Ascending aorta (tissue), 2 donors: ENCODE measurements at regions not wholly inside any gene's neighbourhood (a gene's known extent, or its start where the extent isn't known, plus 50 kb on each side); places are given as distances from the start of the nearest gene placed in this dataset.

Experiments used
- DNase-seq, 2 donors: peaks; one replicate each; pipeline ENCODE4 v3.0.0-alpha.2; 2019; ENCODE audit warnings: low spot score in 2 of 2
- H3K27ac ChIP-seq, 2 donors: fragments of 200-600 bp; sonication (generic); one replicate each; pipeline ENCODE4 v1.5.1; 2016 to 2017; ENCODE audit warnings: mild to moderate bottlenecking in 1 of 2
- H3K27me3 ChIP-seq: fragments of 200-600 bp; sonication (generic); one replicate; pipeline ENCODE4 v1.5.1; 2017
- H3K36me3 ChIP-seq, 2 donors: fragments of 200-600 bp; sonication (generic); one replicate each; pipeline ENCODE4 v1.5.1; 2016
- H3K4me1 ChIP-seq, 2 donors: fragments of 200-600 bp; sonication (generic); one replicate each; pipeline ENCODE4 v1.5.1; 2016 to 2017; ENCODE audit warnings: mild to moderate bottlenecking in 1 of 2
- H3K4me3 ChIP-seq, 2 donors: fragments of 200-600 bp; sonication (generic); one replicate each; pipeline ENCODE4 v1.5.1; 2016 to 2017; ENCODE audit warnings: mild to moderate bottlenecking in 1 of 2
- H3K9me3 ChIP-seq, 2 donors: fragments of 200-600 bp; sonication (generic); one replicate each; pipeline ENCODE4 v1.5.1; 2016
- CTCF ChIP-seq, 3 experiments: fragments of 200-600 bp in 2 of 3; fragments of 450-650 bp in 1 of 3; sonication (generic) in 2 of 3; IDR thresholded peaks; one replicate each; pipeline ENCODE4 v1.5.1; 2016 to 2019; ENCODE audit warnings: antibody characterized with exemption in 3 of 3, mild to moderate bottlenecking in 1 of 3, moderate library complexity in 1 of 3
- intact Hi-C: fragments of 100-400 bp; cut with DNase I; formaldehyde crosslinking; loops from one replicate; pipeline ENCODE4 v1.15.1; 2023

DNA sequence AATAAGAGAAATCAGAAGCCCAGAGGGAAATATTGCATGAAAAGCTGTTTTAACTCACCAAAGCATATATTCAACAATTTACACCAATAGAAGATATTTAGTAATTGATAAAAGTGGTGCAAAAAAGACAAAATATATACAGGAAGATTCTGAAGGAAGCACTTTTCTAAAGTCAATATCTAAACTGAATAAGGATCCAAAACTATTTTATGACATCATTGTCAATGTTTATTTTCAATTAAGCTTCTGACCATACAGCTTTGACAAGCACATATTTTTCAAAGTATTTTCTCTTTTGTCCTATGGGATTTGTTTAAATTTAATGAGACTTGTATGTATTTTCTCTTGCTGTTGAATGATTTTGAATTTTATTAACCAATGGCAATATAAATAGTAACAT lies 1716.1 kb downstream of the OLFM4 start:
- TF ChIP-seq CTCF (IDR thresholded peaks at IDR 0.05), result no peak
- no peaks in the 10 kb centered on the region for H3K36me3 ChIP-seq

GRCh38 chr13:54750521-54750920 lies 1721.9 kb downstream of the OLFM4 start:
- H3K4me1 ChIP-seq, result no peaks in the 10 kb centered on the region
- no peak overlapping the region for H3K4me3 ChIP-seq
- no peak overlapping the region for H3K27ac ChIP-seq
- TF ChIP-seq CTCF (IDR thresholded peaks at IDR 0.05), result no peak
- no peak for DNase-seq
- H3K36me3 ChIP-seq, result no peaks in the 10 kb centered on the region
- no peaks in the 10 kb centered on the region for H3K27me3 ChIP-seq
- no peaks in the 10 kb centered on the region for H3K9me3 ChIP-seq
- intact Hi-C loops, result no loop called here

More for the DNA sequence above, 1716.1 kb downstream of the OLFM4 start:
- no peak for DNase-seq
- Histone ChIP-seq H3K9me3 (no peaks in the 10 kb centered on the region), H3K4me1 (no peaks in the 10 kb centered on the region), H3K27me3 (no peaks in the 10 kb centered on the region), H3K27ac (no peak overlapping the region), H3K4me3 (no peak overlapping the region)
- intact Hi-C loops, result no loop called here

DNA sequence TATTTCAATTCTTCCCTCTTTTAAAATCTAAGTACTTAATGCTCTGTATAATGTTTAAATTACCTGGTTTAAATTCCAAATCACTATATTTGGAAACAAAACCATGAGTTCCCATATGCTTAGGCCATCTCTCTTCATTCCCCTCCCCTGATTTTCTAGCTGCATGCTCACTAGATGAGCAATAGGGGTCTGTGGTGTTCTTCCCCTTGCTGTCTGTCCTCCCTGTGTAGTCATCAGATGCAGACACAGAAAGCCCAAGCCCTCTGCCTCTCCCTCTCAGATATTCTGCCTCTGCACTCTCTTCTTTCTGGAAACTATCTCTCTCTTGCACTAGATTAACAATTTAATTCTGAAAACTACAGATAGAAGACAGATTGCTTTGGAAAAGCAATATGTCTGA lies 1730.2 kb downstream of the OLFM4 start:
- Histone ChIP-seq H3K4me3 (no peak overlapping the region), H3K27ac (no peak overlapping the region), H3K4me1 (no peaks in the 10 kb centered on the region), H3K9me3 (no peaks in the 10 kb centered on the region), H3K36me3 (no peaks in the 10 kb centered on the region), H3K27me3 (no peaks in the 10 kb centered on the region)
- intact Hi-C loops, result no loop called here
- no peak for DNase-seq
- TF ChIP-seq CTCF (IDR thresholded peaks at IDR 0.05), result no peak

- no peak for DNase-seq
- Histone ChIP-seq H3K4me3 (no peak overlapping the region), H3K9me3 (no peaks in the 10 kb centered on the region), H3K36me3 (no peaks in the 10 kb centered on the region), H3K27ac (no peak overlapping the region), H3K4me1 (no peaks in the 10 kb centered on the region), H3K27me3 (no peaks in the 10 kb centered on the region)
- TF ChIP-seq CTCF (IDR thresholded peaks at IDR 0.05), result no peak
- intact Hi-C loops, result no loop called here
Observed at GRCh38 chr13:54768214-54768613, 1739.6 kb downstream of the OLFM4 start.

DNA sequence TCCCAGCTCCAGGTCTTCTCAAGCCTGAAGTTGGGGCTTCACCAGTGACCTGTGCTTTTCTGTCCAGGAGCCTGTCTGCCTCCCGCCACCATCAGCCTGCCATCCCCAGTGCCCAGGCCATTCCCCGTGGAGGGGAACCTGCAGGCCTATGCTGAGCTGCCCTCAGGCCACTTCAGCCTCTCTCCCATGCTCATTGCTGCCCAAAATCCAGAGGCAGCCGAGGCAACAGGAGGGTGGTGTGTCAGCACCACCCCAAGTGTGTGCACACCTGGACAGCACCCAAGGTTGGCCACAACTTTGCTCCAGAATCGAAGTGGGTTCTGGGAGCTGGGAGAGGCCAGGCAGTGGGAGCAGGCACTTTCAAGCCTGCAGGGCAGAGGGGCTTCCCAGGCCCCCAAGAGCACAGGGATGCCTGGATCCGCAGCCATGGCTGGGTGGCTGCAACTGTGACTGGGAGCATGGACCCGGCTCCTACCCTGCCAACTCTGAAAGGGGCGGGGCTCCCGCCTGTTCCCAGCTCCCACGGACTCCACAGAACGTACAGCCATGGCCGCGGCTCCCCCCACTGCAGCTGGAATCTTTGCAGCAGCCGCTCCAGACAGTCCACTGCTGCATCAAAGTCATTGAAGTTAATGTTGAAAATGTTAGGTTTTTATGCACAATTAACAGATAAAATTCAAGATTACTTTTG lies 1747.0 kb downstream of the OLFM4 start:
- intact Hi-C loops, result no loop called here
- no peak for DNase-seq
- Histone ChIP-seq H3K4me3 (no peak overlapping the region), H3K9me3 (no peaks in the 10 kb centered on the region), H3K36me3 (no peaks in the 10 kb centered on the region), H3K27ac (no peak overlapping the region), H3K27me3 (no peaks in the 10 kb centered on the region), H3K4me1 (no peaks in the 10 kb centered on the region)
- TF ChIP-seq CTCF (IDR thresholded peaks at IDR 0.05), result no peak

GRCh38 chr13:54787754-54788153 lies 1759.1 kb downstream of the OLFM4 start:
- Histone ChIP-seq H3K9me3 (no peaks in the 10 kb centered on the region), H3K27me3 (no peaks in the 10 kb centered on the region), H3K4me3 (no peak overlapping the region), H3K36me3 (no peaks in the 10 kb centered on the region), H3K27ac (no peak overlapping the region), H3K4me1 (no peaks in the 10 kb centered on the region)
- no peak for DNase-seq
- intact Hi-C loops, result no loop called here
- no peak for TF ChIP-seq CTCF (IDR thresholded peaks at IDR 0.05)
